Renal cortex interstitium (tissue), 11 donors: ENCODE measurements at regions not wholly inside any gene's neighbourhood (a gene's known extent, or its start where the extent isn't known, plus 50 kb on each side); places are given as distances from the start of the nearest gene placed in this dataset.

ENCODE experiments used
- DNase-seq, 11 donors: peaks; one replicate each; pipeline ENCODE4 v3.0.0-alpha.2; 2013; ENCODE audit warnings: low read depth in 9 of 11, low spot score in 4 of 11; ENCODE audit errors: extremely low read depth in 1 of 11

DNA sequence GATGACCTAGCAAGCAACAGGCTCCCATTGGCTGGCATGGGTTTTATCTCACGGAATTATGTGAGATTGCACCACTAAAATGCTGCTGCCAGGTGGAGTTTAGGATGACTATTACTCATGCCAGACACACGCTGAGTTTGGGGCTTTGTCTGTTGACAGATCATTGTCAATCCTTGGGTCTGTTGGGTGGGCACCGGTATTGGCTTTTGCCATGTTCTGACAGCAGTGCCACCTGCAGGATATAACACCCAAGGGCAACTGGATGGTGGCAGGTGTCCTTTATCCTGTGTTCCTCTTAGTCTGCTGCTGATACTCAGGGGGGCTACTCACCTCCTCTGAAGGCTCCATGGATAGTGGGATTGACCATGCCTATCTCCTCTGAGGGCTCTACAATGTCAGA lies 221.6 kb upstream of the DYNLRB2 start:
- DNase-seq, result no peak

DNA sequence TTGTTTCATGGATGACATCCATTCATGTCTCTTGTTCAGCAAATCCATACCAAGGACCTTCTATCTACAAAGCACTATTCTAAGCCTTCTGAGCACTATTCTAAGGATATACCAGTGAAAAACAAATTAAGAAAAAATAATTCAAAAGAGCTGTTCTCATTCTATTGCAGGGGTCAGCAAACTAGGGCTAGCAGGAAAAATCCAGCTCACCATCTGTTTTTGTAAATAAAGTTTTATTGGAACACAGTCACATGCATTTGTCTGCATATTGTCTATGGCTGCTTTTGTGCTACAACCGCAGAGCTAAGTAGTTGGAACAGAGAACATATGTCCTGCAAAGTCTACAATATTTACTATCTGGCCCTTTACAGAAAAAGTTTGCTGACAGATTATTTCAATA lies 222.7 kb upstream of the DYNLRB2 start:
- DNase-seq, result no peak

DNA sequence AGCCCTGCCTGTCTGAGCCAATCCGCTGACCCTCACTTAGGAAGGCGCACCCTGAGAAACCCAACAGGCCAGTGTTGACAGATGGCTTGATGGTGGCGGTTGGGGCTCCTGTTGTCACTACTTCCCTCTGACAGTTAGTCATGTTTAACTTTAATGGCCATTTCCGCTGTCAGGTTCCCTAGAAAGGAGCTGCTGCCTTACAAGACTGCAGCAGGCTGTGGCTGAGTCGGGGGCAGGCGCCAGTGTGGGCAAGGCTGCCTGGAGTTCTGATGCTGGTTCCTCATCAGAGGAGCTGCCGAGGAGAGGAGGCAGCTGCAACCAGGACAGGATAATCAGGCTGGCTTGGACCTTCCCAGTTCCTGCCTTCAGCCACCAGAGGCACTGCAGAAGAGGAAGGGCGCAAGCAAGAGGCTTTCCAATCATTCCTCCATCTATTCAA lies 223.2 kb upstream of the DYNLRB2 start:
- DNase-seq, result no peak

DNA sequence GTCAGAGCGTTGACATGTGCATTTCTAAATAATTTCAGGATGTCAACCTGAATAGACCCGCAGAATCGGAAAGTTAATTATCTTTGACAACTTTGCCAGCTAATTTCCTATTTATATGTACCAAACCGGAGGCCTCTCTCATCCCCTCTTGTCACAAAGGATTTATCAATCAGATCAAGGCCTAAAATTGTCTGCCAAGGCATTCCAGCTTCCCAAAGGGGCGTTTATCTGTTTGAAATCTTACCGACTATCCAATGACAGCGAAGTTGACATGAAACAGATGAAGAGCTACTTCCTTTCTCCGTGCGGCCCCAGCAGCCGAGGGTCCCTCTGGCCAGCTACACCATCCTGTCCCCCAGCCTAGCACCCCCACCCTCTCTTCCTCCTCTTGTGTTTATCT lies 223.7 kb upstream of the DYNLRB2 start:
- no peak for DNase-seq

DNA sequence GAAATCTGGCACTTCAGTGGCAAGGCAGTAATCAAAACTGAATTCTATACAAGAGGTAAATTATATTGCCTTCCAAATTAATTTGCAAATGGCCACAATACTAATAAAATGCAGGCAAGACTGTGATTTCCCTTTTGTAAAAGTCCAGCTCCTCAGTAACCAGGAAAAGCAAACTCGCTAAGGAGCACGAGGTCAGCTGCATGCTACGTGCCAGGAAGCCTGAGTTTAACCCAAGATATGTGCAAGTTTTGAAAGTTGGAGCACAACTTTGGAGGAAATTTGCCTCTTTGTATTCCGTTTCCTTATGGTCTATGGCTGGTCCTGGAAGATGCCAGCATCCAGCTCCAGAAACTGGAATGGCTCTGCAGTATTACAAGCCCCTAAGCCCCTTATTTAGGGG lies 226.8 kb upstream of the DYNLRB2 start:
- no peak for DNase-seq

DNA sequence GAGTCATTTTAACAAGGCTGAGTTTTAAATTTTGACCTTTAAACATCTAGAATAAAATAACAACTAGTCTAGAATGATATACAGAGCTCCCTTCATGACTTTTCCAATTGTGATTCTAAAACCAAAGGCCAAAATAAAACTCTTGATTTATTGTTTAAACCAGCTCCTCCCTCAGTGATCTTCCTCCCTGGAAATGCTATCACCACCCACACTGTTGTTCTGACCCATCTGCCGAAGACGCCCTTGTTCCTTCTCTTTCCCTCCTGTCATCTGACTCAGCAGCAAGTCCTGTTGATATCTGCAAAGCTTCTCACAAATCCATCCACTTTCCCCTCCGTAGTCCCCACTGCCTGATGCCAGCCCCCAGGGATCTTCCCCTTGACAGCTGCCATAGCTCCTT lies 231.6 kb upstream of the DYNLRB2 start:
- no peak for DNase-seq

DNA sequence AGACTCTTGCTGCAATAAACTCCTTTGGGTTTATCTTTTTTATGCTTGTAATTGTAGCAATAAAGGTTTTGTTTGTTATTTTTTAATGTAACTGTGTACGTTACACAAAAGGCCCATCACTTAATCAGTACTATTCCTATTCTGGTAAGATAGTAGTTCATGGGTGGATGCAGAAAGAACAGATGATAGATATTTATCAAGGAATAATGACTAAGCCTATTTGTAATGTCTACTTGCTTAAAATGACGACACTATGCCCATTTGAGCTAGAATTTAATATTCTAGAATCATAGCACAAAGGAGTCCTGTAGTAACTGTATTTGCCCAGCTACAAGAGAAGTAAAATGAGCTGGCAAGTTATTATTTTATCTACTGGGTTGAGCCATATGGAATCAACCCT lies 235.4 kb upstream of the DYNLRB2 start:
- no peak for DNase-seq

DNA sequence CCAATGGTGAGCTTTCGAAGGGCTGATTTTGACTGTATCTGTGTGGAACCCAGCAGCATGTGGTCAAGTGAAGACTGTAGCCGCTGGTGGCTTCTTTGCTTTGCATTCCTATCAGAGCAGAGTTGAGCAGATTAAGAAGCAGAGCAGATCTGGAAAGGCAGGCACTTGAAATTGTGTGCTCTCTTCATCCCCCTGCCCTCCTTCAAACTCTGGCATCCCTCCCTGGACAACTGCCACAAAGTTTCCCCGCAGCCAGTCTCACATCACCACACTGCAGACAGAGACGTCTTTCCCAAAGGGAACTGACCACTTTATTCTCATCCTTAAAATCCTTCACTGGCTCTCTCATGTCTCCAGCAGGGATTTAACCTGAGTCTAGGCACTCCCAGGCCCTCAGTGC lies 237.1 kb upstream of the DYNLRB2 start:
- no peak for DNase-seq

DNA sequence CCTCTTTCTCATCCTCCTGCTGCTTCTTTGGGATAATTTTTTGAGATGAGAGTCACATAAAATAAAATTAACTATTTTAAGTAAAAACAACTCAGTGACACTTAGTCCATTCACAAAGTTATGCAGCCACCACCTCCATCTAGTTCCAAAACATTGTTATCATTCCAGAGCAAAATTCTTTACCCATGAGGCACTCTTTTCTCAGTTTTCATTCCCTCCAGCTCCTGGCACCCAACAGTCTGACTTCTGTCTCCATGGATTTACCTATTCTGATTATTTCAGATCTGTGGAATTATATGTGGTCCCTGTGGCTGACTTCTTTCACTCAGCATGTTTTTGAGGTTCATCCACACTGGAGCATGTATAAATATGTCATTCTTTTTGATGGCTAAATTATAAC lies 239.9 kb upstream of the DYNLRB2 start:
- no peak for DNase-seq

DNA sequence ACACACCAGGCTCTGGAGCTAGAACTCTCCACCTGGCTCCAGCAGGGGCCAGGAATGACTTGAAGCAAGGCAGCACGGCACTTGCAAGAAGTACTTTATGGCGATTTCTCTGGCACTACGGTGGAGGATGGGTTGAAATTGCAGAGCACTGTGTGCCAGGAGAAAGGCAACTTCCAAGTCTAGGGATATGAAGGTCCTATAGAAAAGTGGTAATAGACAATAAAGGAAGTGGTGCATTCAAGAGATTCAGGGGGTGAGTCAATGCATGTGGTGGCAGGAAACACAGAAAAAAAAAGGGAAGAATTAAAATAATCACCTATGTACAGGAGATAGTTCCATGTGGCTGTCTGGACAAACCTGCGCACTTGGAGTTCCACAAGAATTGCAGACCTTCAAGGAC lies 240.3 kb upstream of the DYNLRB2 start:
- no peak for DNase-seq

DNA sequence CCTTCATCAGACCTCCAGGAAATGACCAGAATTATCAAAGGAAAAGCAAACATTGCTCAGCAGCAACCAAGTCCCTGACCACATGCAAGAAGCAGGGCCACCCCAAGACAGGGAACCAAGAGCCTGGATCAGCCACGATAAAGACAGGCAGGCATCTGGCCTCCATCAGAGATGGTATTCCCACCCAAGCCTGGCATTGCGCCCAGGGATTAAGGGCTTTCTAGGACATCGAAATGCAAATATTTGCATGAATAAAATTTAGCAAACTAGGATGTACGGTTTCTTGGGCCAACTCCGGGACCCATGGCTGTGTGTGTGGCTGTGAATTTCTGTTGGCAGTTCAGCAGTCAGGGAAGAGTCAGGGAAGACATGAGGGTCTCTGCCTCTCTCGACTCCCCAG lies 241.4 kb upstream of the DYNLRB2 start:
- no peak for DNase-seq

DNA sequence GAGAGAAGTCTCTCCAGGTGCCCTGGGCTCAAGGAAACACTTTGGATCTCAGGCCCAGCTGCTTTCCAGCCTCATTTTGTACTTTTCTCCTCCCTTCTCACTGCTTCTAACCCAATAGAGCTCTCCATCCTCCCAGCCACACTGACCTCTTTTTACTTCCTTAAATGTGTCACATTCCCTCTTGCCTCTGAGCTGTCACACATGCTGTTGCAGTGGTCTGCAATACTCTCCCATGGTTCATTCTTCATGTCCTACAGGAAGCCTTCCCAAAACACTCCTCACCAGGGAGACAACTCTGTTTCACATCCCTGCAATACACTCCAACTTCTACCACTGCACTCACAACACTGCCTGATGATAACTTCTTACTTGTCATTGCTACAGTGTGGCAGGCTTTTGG lies 242.1 kb upstream of the DYNLRB2 start:
- peak in 1 of 11 donors; percentile 29 for DNase-seq

DNA sequence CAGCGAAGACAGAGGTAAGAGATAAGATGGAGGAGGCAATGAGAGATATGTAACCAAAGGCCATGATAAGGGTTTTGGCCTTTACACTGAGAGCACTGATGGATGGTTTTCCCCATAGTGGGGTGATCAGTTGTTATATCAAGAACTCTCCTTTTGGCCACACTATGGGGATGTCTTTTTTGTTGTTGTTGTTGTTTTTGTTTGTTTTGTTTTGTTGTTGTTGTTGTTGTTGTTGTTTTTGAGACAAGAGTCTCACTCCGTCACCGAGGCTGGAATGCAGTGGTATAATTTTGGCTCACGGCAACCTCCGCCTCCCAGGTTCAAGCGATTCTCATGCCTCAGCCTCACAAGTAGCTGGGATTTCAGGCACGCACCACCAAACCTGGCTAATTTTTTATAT lies 244.8 kb upstream of the DYNLRB2 start:
- no peak for DNase-seq

DNA sequence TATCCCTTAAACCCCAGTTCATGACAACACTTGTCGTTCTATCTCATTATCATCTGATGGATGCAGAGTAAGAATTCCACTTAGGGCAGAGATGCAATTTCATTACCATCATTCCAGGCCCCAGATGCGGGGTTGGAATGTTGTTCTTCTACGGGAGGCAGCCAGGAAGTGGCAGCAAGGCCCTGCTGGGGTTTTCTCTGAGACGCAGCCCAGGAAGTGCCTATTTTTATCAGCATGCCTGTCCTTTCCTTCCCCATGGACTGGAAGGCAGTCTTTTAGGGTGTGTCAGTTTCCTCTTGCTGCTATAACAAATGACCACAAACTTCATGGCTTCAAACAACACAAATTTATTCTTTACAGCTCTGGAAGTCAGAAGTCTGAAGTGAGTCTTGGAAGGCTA lies 246.6 kb upstream of the DYNLRB2 start:
- DNase-seq, result no peak

DNA sequence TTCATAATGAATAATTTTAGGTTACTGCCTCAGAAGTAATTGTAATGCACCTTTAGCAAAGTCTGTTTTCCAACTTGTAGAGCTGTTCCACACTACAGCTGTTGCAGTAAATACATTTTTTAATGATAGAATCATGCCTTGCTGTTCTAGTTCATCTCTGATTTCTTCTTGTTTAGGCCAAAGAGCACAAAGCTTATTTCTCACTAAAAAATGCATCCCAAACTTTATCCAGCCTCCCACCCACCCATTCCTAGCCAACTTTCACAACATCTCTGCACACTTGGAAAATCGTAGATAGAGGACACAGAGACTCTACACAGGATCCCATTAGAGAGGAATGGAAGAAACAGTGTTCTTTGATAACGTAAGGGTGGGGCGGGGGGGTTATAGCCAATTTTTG lies 252.2 kb upstream of the DYNLRB2 start:
- DNase-seq, result no peak

DNA sequence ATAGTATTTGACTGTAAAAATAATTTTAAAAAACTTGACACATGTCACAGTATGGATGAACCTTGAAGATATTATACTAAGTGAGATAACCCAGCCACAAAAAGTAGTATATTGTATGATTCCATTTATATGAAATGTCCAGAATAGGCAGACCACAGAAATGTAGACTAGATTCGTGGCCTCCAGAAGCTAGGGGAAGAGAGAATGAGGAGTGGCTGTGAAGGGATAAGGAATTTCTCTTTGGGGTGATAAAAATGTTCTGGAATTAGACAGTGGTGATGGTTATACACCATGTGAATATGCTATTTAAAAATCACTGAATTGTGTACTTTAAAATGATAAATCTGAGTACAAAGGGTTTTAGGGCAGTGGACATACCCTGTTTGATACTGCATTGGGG lies 253.1 kb upstream of the DYNLRB2 start:
- DNase-seq, result no peak

DNA sequence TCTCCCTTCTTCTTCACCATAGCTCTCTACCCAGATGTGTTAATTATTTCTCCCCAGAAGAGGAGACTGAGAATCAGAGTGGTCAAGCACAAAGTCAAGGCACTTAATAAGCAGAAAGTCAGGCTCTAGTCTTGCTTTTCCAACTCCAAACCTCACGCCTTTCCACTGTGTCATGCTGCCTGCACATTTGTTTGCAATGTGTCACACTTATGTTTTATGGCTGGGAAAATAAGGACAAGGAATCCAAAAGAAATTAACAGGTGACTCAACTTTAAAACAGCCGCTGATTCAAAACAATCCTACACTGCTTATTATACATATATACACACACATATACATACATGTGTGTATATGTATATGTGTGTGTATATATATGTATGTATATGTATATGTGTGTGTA lies 255.7 kb upstream of the DYNLRB2 start:
- DNase-seq, result no peak

DNA sequence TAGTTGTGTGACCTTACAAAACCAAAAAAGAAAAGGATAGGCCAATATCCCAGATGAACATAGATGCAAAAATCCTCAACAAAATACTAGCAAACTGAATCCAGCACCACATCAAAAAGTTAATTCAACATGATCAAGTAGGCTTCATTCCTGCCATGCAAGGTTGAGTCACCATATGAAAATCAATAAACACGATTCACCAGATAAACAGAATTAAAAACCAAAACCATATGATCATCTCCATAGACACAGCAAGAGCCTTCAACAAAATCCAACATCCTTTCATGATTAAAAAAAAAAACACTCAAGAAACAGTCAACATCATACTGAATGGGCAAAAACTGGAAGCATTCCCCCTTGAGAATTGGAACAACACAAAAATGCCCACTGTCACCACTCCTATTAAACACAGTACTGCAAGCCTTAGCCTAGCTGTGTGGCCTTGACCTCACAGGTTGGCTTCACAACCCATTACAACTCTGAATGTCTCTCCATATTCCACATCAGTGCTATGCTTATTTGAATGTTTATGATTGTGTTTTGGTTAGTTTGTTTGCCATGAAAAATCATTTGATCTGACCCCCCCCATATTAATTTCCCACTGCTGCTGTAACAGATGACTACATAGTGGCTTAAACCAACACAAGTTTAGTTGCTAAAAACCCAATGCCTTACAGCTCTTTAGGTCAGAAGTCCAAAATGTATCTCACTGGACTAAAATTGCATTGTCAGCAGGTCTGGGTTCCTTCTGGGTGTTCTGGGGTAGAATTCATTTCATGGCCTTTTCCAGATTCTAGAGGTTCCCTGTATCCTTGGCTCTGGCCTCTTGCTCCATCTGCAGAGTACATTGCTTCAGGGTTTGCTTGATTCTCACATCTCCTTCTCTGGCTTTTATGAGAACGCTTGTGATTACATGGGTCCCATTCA lies 257.1 kb upstream of the DYNLRB2 start:
- no peak for DNase-seq

DNA sequence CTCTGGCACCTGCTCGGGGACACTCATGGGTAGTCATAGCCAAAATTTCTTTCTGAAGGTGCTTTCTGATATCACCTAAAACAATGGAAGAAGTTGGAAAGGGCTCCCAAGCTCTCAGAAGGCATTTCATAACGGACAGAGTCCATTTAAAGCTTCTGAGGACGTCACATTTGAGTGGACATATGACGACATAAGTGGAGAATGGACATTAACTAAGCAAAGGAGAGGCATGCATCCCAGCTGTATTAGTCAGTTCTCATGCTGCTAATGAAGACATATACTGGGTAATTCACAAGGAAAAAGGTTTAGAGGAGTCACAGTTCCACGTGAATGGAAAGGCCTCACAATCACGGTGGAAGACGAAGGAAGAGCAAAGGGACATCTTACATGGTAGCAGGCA lies 260.2 kb upstream of the DYNLRB2 start:
- DNase-seq, result no peak

DNA sequence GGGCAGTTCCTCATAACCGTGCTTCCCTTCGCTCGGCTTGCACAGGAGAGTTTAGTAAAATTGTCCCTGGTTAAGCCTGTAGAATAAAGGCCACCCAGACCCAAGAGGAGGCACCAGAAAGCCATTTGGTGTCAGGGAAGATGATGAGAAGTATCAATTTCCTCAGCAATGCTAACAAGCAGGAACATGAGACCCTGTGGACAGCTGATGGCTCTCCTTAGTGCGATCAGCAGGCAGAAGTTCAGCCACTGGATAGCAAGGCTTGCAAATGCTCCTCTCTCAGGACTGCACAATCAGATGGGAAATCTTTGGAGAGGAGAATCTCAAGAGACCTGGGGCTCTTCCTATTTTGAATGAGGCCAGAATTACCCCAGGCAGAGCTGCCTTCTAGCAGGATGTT lies 261.1 kb upstream of the DYNLRB2 start:
- no peak for DNase-seq

DNA sequence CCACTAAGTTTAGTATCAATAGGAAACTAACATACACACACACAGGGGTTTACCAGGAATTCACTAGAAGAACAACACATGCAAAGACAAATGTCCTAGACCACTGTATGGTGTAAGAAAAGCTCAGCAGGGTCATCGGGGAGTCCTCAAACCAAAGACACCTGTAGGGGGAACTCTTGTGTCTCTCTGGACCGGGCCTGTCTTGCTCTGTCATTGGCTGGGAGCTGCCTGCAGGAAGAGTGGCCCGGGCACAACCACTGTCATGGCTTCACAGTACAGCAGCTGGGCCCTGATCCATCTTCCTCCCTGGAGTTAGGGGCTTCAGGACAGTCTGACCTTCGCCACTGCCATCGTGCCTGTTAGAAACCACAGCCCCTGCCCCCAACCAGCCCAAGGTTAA lies 263.6 kb upstream of the DYNLRB2 start:
- DNase-seq, result no peak
